ENCODE measurements at regions not wholly inside any gene's neighbourhood (a gene's known extent, or its start where the extent isn't known, plus 50 kb on each side); places are given as distances from the start of the nearest gene placed in this dataset.

DNA sequence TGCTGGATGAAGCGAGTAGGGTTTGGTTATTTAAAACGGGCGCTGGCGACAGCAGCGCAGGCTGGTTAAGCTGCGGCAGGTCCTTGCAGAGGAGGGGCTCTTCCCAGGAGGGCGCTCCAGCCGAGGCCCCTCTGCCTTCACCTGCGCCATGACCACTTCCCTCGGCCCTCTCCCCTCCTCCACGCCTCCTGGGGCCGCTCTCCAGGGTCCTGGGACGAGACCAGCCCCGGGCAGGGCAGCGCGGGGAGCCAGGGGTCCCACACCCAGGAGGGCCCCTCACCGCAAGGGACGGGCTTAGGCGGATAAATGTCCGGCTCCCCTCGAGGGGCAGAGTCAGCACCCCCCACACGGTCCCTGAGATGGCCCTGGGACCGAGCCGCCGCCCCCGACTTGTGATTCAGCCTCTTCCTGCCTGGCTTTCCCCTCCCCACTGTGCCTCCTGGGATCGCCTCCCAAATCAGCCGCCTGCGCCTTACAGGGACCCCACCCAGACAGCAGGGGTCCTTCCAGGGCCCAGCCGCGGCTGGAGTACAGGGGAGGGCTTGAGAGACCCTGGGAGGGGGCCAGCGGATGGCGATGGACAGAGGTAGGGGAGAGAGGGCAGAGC, 380.7 kb downstream of the MATN1 start:
- no peak overlapping the region for H3K27ac Mint-ChIP-seq (ENCODE audit: unreplicated experiment)
- no peak overlapping the region for H3K4me3 Mint-ChIP-seq (ENCODE audit: unreplicated experiment)
- no peaks in the 10 kb centered on the region for H3K27me3 Mint-ChIP-seq (ENCODE audit: unreplicated experiment)
- DNase-seq (ENCODE audit: low spot score) = no peak
- H3K9me3 Mint-ChIP-seq (ENCODE audit: unreplicated experiment) = no peaks in the 10 kb centered on the region
- TF ChIP-seq, protein P1, sequence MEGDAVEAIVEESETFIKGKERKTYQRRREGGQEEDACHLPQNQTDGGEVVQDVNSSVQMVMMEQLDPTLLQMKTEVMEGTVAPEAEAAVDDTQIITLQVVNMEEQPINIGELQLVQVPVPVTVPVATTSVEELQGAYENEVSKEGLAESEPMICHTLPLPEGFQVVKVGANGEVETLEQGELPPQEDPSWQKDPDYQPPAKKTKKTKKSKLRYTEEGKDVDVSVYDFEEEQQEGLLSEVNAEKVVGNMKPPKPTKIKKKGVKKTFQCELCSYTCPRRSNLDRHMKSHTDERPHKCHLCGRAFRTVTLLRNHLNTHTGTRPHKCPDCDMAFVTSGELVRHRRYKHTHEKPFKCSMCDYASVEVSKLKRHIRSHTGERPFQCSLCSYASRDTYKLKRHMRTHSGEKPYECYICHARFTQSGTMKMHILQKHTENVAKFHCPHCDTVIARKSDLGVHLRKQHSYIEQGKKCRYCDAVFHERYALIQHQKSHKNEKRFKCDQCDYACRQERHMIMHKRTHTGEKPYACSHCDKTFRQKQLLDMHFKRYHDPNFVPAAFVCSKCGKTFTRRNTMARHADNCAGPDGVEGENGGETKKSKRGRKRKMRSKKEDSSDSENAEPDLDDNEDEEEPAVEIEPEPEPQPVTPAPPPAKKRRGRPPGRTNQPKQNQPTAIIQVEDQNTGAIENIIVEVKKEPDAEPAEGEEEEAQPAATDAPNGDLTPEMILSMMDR (IDR thresholded peaks at IDR 0.05; ENCODE audit: unreplicated experiment) = no peak
- no peaks in the 10 kb centered on the region for H3K4me1 Mint-ChIP-seq (ENCODE audit: unreplicated experiment)
- no peaks in the 10 kb centered on the region for H3K36me3 Mint-ChIP-seq (ENCODE audit: low read depth, unreplicated experiment)

DNA sequence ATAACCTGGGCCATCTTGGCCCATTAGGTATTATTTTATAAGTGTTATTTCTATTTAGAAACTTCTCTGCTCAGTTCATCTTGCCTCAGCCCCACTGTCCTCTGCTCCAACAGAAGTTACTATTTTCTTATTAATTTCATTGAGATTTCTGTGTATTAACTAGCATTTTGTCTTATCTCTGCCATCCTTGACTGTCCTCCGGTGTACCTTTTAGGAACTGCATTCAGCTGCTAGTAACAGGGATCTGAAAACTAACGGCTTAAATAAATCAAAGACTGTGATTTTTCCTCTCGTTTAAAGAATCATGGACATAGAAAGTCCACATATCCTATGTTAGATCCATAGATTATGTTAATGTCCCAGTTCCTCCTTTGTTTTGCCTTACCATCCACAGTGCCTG, 382.5 kb downstream of the MATN1 start:
- no peaks in the 10 kb centered on the region for H3K27me3 Mint-ChIP-seq (ENCODE audit: unreplicated experiment)

DNA sequence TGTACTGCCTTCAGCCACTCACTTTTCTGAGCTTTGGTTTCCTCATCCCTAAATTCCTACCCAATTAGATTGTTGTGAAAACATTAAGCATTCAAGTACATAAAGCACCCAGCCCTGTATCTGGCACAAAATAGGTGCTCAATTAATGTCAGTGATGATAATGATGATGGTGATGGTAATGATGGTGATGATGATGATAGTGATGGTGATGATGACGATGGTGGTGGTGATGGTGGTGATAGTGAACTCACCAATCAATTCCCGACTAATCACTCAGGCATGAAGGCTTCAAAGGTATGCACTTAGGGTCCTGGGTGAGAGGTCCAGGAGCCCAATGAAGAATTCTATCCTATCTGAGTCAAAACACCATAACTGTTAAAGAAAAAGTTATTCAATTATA, 383.5 kb downstream of the MATN1 start:
- DNase-seq (ENCODE audit: low spot score) = no peak
- TF ChIP-seq, protein P1 (IDR thresholded peaks at IDR 0.05; ENCODE audit: unreplicated experiment) = no peak
- Mint-ChIP-seq H3K4me3 (ENCODE audit: unreplicated experiment) (no peak overlapping the region), H3K36me3 (ENCODE audit: low read depth, unreplicated experiment) (no peaks in the 10 kb centered on the region), H3K9me3 (ENCODE audit: unreplicated experiment) (no peaks in the 10 kb centered on the region), H3K27ac (ENCODE audit: unreplicated experiment) (no peak overlapping the region), H3K27me3 (ENCODE audit: unreplicated experiment) (no peaks in the 10 kb centered on the region), H3K4me1 (ENCODE audit: unreplicated experiment) (no peaks in the 10 kb centered on the region)

More for the DNA sequence above, 382.5 kb downstream of the MATN1 start:
- DNase-seq (ENCODE audit: low spot score) = no peak
- no peaks in the 10 kb centered on the region for H3K36me3 Mint-ChIP-seq (ENCODE audit: low read depth, unreplicated experiment)
- no peaks in the 10 kb centered on the region for H3K9me3 Mint-ChIP-seq (ENCODE audit: unreplicated experiment)
- no peak overlapping the region for H3K4me3 Mint-ChIP-seq (ENCODE audit: unreplicated experiment)
- H3K27ac Mint-ChIP-seq (ENCODE audit: unreplicated experiment) = no peak overlapping the region
- no peaks in the 10 kb centered on the region for H3K4me1 Mint-ChIP-seq (ENCODE audit: unreplicated experiment)
- TF ChIP-seq, protein P1 (IDR thresholded peaks at IDR 0.05; ENCODE audit: unreplicated experiment) = no peak

DNA sequence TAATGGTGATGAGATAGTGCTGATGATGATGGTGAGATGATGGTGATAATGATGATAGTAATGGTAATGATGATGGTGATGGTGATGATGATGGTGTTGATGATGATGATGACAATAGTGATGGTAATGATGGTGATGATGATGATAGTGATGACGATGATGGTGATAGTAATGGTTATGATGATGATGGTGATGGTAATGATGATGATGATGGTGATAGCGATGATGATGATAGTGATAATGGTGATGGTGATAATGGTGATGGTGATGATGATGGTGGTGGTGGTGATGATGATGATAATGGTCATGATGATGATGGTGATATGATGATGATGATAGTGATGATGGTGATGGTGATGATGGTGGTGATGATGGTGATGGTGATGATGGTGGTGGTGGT, 384.6 kb downstream of the MATN1 start:
- Mint-ChIP-seq H3K4me1 (ENCODE audit: unreplicated experiment) (no peaks in the 10 kb centered on the region), H3K36me3 (ENCODE audit: low read depth, unreplicated experiment) (no peaks in the 10 kb centered on the region), H3K4me3 (ENCODE audit: unreplicated experiment) (no peak overlapping the region), H3K27ac (ENCODE audit: unreplicated experiment) (no peak overlapping the region), H3K27me3 (ENCODE audit: unreplicated experiment) (no peaks in the 10 kb centered on the region), H3K9me3 (ENCODE audit: unreplicated experiment) (no peaks in the 10 kb centered on the region)
- TF ChIP-seq, protein P1 (IDR thresholded peaks at IDR 0.05; ENCODE audit: unreplicated experiment) = no peak
- DNase-seq (ENCODE audit: low spot score) = no peak

DNA sequence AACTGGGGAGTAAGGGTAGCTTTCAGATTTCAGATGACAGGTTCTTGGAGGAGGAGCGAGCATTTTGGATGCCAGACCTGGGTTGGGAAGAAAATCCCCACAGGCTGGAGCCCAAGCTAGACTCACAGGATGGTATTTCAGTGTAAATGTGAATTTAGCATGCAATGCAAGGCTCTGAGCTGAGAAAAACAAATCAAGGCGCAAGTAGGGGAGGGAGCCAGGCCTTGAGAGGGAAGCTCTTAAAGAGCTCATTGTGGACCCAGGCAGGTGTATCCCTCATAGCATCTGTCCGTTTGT, 386.1 kb downstream of the MATN1 start:
- Mint-ChIP-seq H3K36me3 (ENCODE audit: low read depth, unreplicated experiment) (no peaks in the 10 kb centered on the region), H3K4me3 (ENCODE audit: unreplicated experiment) (no peak overlapping the region), H3K27ac (ENCODE audit: unreplicated experiment) (no peak overlapping the region), H3K9me3 (ENCODE audit: unreplicated experiment) (no peaks in the 10 kb centered on the region), H3K4me1 (ENCODE audit: unreplicated experiment) (no peaks in the 10 kb centered on the region), H3K27me3 (ENCODE audit: unreplicated experiment) (no peaks in the 10 kb centered on the region)
- DNase-seq (ENCODE audit: low spot score) = no peak
- TF ChIP-seq, protein P1 (IDR thresholded peaks at IDR 0.05; ENCODE audit: unreplicated experiment) = no peak

Measured in endothelial cell (in vitro differentiated cells).